ENCODE measurements at regions not wholly inside any gene's neighbourhood (a gene's known extent, or its start where the extent isn't known, plus 50 kb on each side); places are given as distances from the start of the nearest gene placed in this dataset.

DNA sequence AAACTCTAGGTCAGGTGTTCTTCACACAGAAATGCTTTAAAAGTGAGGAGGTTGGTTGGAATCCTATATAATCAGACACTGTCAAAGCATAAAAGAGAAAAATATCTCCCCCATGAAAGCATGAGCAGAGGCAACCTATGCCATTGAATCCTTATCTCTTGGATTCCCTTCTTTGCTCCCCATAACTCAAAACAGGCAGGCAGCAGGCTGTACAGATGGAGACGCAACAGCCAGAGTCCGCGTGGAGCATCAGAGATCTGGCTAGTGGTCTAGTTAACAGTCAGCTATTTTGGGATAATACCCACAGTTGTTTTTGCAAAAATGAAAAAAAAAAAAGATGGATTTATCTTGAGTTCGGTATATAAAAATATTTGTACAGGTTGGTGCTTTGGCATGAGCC, 490.0 kb upstream of the TENM3 start:
- peak overlapping the region; percentile 55; the same call in 1 of the 2 replicates for H3K27ac ChIP-seq (ENCODE audit: low read length)
- H3K9me3 ChIP-seq (replicated peaks; ENCODE audit: insufficient read depth, low read length), result no peaks in the 10 kb centered on the region
- 0 out of 2 replicates have a peak overlapping the region, but pooled peaks have one; percentile 6 for H3K9ac ChIP-seq (ENCODE audit: low read length)
- peak overlapping the region; percentile 48 for H2AFZ ChIP-seq (ENCODE audit: low read length)
- no peaks in the 10 kb centered on the region for H3K79me2 ChIP-seq (ENCODE audit: low read length)
- H3K27me3 ChIP-seq (replicated peaks; ENCODE audit: insufficient read depth, low read length), result no peaks in the 10 kb centered on the region
- no peaks in the 10 kb centered on the region for H4K20me1 ChIP-seq (ENCODE audit: insufficient read depth, low read length)
- peak overlapping the region; percentile 72 for H3K4me2 ChIP-seq (ENCODE audit: low read depth, low read length)
- no peak for DNase-seq
- TF ChIP-seq EZH2 (optimal IDR thresholded peaks at IDR 0.05; ENCODE audit: low read depth, low read length), result no peak
- no peak for TF ChIP-seq EZH2phosphoT487 (IDR thresholded peaks at IDR 0.05; ENCODE audit: low read length)
- TF ChIP-seq, protein P1, sequence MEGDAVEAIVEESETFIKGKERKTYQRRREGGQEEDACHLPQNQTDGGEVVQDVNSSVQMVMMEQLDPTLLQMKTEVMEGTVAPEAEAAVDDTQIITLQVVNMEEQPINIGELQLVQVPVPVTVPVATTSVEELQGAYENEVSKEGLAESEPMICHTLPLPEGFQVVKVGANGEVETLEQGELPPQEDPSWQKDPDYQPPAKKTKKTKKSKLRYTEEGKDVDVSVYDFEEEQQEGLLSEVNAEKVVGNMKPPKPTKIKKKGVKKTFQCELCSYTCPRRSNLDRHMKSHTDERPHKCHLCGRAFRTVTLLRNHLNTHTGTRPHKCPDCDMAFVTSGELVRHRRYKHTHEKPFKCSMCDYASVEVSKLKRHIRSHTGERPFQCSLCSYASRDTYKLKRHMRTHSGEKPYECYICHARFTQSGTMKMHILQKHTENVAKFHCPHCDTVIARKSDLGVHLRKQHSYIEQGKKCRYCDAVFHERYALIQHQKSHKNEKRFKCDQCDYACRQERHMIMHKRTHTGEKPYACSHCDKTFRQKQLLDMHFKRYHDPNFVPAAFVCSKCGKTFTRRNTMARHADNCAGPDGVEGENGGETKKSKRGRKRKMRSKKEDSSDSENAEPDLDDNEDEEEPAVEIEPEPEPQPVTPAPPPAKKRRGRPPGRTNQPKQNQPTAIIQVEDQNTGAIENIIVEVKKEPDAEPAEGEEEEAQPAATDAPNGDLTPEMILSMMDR (IDR thresholded peaks at IDR 0.05; ENCODE audit: low read length), result no peak
- H3K36me3 ChIP-seq (replicated peaks; ENCODE audit: insufficient read depth, low read length), result no peaks in the 10 kb centered on the region
- 0 out of 2 replicates have a peak overlapping the region, but pooled peaks have one; percentile 47 for H3K4me3 ChIP-seq (ENCODE audit: low read length)
- no peaks in the 10 kb centered on the region for H3F3A ChIP-seq (ENCODE audit: insufficient read depth, low read length)
- H3K9me2 ChIP-seq (replicated peaks; ENCODE audit: insufficient read depth, low read length), result no peaks in the 10 kb centered on the region
- peaks cover 10% of the 10 kb centered on the region for H3K4me1 ChIP-seq (ENCODE audit: low read length)

DNA sequence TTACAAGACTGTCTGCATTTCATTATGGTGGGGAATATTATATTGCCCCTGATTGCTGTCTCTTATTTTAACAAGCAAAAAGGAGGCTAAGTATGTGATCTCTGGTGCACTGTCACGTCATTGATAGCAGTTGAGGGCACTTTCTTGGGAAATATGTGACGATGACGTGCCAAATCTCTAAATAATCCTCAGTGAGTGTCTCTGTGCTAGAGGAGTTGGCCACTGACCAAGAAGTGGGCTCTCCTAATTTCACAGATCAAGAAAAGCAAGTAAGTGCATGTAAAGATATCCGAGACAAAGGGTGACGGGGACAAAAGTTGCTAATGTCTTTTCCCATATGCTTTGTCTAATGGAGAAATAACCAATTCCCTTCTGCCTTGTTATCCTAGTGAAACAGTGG, 487.4 kb upstream of the TENM3 start:
- Histone ChIP-seq H3K79me2 (ENCODE audit: low read length) (no peaks in the 10 kb centered on the region), H3K27ac (ENCODE audit: low read length) (no peak overlapping the region), H3F3A (ENCODE audit: insufficient read depth, low read length) (no peaks in the 10 kb centered on the region), H3K4me3 (ENCODE audit: low read length) (no peak overlapping the region), H3K9me2 (replicated peaks; ENCODE audit: insufficient read depth, low read length) (no peaks in the 10 kb centered on the region), H3K27me3 (replicated peaks; ENCODE audit: insufficient read depth, low read length) (no peaks in the 10 kb centered on the region), H3K9ac (ENCODE audit: low read length) (no peak overlapping the region), H4K20me1 (ENCODE audit: insufficient read depth, low read length) (no peaks in the 10 kb centered on the region), H3K4me1 (ENCODE audit: low read length) (peaks cover 10% of the 10 kb centered on the region), H2AFZ (ENCODE audit: low read length) (no peak overlapping the region), H3K4me2 (ENCODE audit: low read depth, low read length) (no peak overlapping the region), H3K9me3 (replicated peaks; ENCODE audit: insufficient read depth, low read length) (no peaks in the 10 kb centered on the region), H3K36me3 (replicated peaks; ENCODE audit: insufficient read depth, low read length) (no peaks in the 10 kb centered on the region)
- DNase-seq, result no peak
- TF ChIP-seq, protein P1 (IDR thresholded peaks at IDR 0.05; ENCODE audit: low read length), result no peak
- TF ChIP-seq EZH2phosphoT487 (IDR thresholded peaks at IDR 0.05; ENCODE audit: low read length) (no peak), EZH2 (optimal IDR thresholded peaks at IDR 0.05; ENCODE audit: low read depth, low read length) (no peak)

DNA sequence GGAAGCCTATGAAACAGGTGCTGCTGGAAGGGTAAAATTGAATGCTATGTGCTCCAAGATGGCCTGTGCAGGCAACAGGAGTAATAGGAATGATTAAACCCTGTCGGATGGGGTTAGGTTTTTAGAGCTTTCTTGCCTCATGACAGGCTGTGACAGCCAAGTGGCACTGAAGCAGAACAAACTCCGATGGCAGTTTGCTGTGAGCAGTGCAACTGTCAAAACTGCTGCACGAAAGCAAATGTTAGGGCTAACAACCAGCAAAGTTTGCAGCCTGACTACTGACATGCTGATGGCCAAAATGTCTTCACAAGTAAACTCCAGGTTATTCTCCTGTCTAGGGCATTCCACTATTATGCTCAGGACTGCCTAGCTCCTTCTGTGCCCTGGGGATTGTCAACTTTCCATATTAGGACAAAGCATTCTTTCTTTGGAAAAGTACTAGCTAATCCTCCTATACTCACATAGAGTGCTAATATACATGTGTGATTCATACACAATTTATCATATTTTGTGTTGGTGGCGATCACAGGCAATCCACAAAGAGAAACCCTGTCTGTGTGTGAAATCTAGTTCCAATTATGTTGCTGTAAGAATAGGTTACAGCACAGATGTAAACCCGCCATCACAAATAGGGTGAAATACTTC, 486.6 kb upstream of the TENM3 start:
- H3K36me3 ChIP-seq (replicated peaks; ENCODE audit: insufficient read depth, low read length), result no peaks in the 10 kb centered on the region
- no peaks in the 10 kb centered on the region for H3K9me2 ChIP-seq (replicated peaks; ENCODE audit: insufficient read depth, low read length)
- H3K9ac ChIP-seq (ENCODE audit: low read length), result no peak overlapping the region
- H3K27me3 ChIP-seq (replicated peaks; ENCODE audit: insufficient read depth, low read length), result no peaks in the 10 kb centered on the region
- DNase-seq, result no peak
- H3F3A ChIP-seq (ENCODE audit: insufficient read depth, low read length), result no peaks in the 10 kb centered on the region
- peaks cover 10% of the 10 kb centered on the region for H3K4me1 ChIP-seq (ENCODE audit: low read length)
- TF ChIP-seq EZH2phosphoT487 (IDR thresholded peaks at IDR 0.05; ENCODE audit: low read length) (no peak), EZH2 (optimal IDR thresholded peaks at IDR 0.05; ENCODE audit: low read depth, low read length) (no peak)
- TF ChIP-seq, protein P1 (IDR thresholded peaks at IDR 0.05; ENCODE audit: low read length), result no peak
- no peak overlapping the region for H2AFZ ChIP-seq (ENCODE audit: low read length)
- no peaks in the 10 kb centered on the region for H3K9me3 ChIP-seq (replicated peaks; ENCODE audit: insufficient read depth, low read length)
- H3K4me2 ChIP-seq (ENCODE audit: low read depth, low read length), result no peak overlapping the region
- no peak overlapping the region for H3K27ac ChIP-seq (ENCODE audit: low read length)
- H3K79me2 ChIP-seq (ENCODE audit: low read length), result no peaks in the 10 kb centered on the region
- no peaks in the 10 kb centered on the region for H4K20me1 ChIP-seq (ENCODE audit: insufficient read depth, low read length)
- no peak overlapping the region for H3K4me3 ChIP-seq (ENCODE audit: low read length)

Measured in MM.1S (cell line).